ENCODE measurements at regions not wholly inside any gene's neighbourhood (a gene's known extent, or its start where the extent isn't known, plus 50 kb on each side); places are given as distances from the start of the nearest gene placed in this dataset.

GRCh38 chr14:49106741-49107667, 479.2 kb downstream of the RPS29 start:
- TF ChIP-seq CTCF (IDR thresholded peaks at IDR 0.05) (no peak), POLR2A (IDR thresholded peaks at IDR 0.05) (no peak)

Data from uterus (tissue), 2 donors.